GM12878 (cell line): ENCODE measurements at regions not wholly inside any gene's neighbourhood (a gene's known extent, or its start where the extent isn't known, plus 50 kb on each side); places are given as distances from the start of the nearest gene placed in this dataset.

Experiments used
- ATAC-seq: fragments of 200-7000 bp; cut with Tn5 transposase; 3 replicates; pipeline ENCODE4 v1.9.1; 2020; ENCODE audit warnings: mild to moderate bottlenecking, moderate library complexity
- BruUV-seq: library from RNA; stranded (reverse); fragments of 400-500 nt; replicated peaks from 2 replicates; lab custom pipeline; 2021; lab: Mats Ljungman, UMichigan
- CTCF ChIA-PET: fragments of 300-600 bp; sonication (Branson Sonifier 250); formaldehyde crosslinking; extraction: SDS; loops from one replicate; lab custom pipeline; 2021; ENCODE audit warnings: inconsistent platforms; lab: Yijun Ruan, JAX
- POLR2A ChIA-PET: fragments of 350-600 bp; formaldehyde crosslinking; extraction: SDS; loops from one replicate; lab custom pipeline; 2021; ENCODE audit warnings: inconsistent platforms; lab: Charles Lee
- RAD21 ChIA-PET: fragments of 300-600 bp; sonication (Branson Sonifier 250); formaldehyde crosslinking; loops from one replicate; lab custom pipeline; 2023; ENCODE audit warnings: antibody characterized with exemption; ENCODE audit not compliant: unreplicated experiment; lab: Charles Lee
- SMC1A ChIA-PET: fragments of 300-600 bp; sonication (Branson Sonifier 250); formaldehyde crosslinking; loops from one replicate; lab custom pipeline; 2023; ENCODE audit not compliant: unreplicated experiment, uncharacterized antibody; lab: Charles Lee
- DNase-seq: peaks from one replicate; pipeline ENCODE4 v3.0.0-alpha.2; 2011; ENCODE audit warnings: low read depth, low spot score
- FAIRE-seq: peaks from 3 replicates; lab custom pipeline; 2011; peaks lifted over from hg19 to GRCh38; lab: Jason Lieb, UNC
- H2AFZ ChIP-seq: 2 replicates; pipeline ENCODE4 v1.6.0; 2011; ENCODE audit warnings: low read depth, low read length, control low read depth; ENCODE audit not compliant: control insufficient read depth
- H3K27ac ChIP-seq: 2 replicates; pipeline ENCODE4 v1.5.1; 2011; ENCODE audit warnings: control low read depth; ENCODE audit not compliant: control insufficient read depth, insufficient read depth
- H3K27me3 ChIP-seq, 2 experiments: replicated peaks in 1 of 2; 2 replicates each; pipeline versions ENCODE4 v1.6.0 to v1.6.1; 2011; ENCODE audit warnings: low read length in 1 of 2; ENCODE audit not compliant: control insufficient read depth in 2 of 2, insufficient read depth in 2 of 2
- H3K36me3 ChIP-seq, 2 experiments: 2 replicates each; pipeline ENCODE4 v1.5.1; 2011; ENCODE audit warnings: low read length in 1 of 2; ENCODE audit not compliant: control insufficient read depth in 2 of 2, insufficient read depth in 2 of 2
- H3K4me1 ChIP-seq: 2 replicates; pipeline ENCODE4 v1.6.1; 2011; ENCODE audit warnings: mild to moderate bottlenecking, low read length, moderate library complexity, mixed read lengths; ENCODE audit not compliant: control insufficient read depth, insufficient read depth
- H3K4me2 ChIP-seq: 2 replicates; pipeline ENCODE4 v1.6.0; 2011; ENCODE audit warnings: control low read depth; ENCODE audit not compliant: control insufficient read depth, insufficient read depth
- H3K4me3 ChIP-seq: fragments of 200-600 bp; sonication (generic); 2 replicates; pipeline ENCODE4 v1.5.1; 2016
- H3K79me2 ChIP-seq: 2 replicates; pipeline ENCODE4 v1.6.0; 2011; ENCODE audit warnings: low read length; ENCODE audit not compliant: control insufficient read depth, insufficient read depth
- H3K9ac ChIP-seq: 2 replicates; pipeline ENCODE4 v1.8.0; 2011; ENCODE audit warnings: low read length, control low read depth, mixed read lengths; ENCODE audit not compliant: control insufficient read depth, insufficient read depth
- H3K9me3 ChIP-seq: replicated peaks from 3 replicates; pipeline ENCODE4 v1.5.1; 2011; ENCODE audit warnings: mild to moderate bottlenecking, low read length; ENCODE audit not compliant: control insufficient read depth, insufficient read depth
- H4K20me1 ChIP-seq: 2 replicates; pipeline ENCODE4 v1.6.0; 2011; ENCODE audit not compliant: control insufficient read depth, insufficient read depth
- BACH1 ChIP-seq: fragments of 450-650 bp; IDR thresholded peaks from 2 replicates; pipeline ENCODE4 v1.6.1; 2017; ENCODE audit warnings: mild to moderate bottlenecking, borderline replicate concordance
- CBFB ChIP-seq: IDR thresholded peaks from 2 replicates; pipeline ENCODE4 v1.6.1; 2016; ENCODE audit warnings: antibody characterized with exemption, low read depth
- CHD1 ChIP-seq: IDR thresholded peaks from 2 replicates; pipeline ENCODE4 v1.6.1; 2012; ENCODE audit warnings: low read depth, low read length, improper control_type of control experiment
- EP300 ChIP-seq, 2 experiments: fragments of 150-350 bp in 1 of 2; IDR thresholded peaks; 2 replicates each; pipeline ENCODE4 v1.6.1; 2011 to 2012; ENCODE audit warnings: low read depth in 2 of 2, low read length in 2 of 2, borderline replicate concordance in 1 of 2, improper control_type of control experiment in 1 of 2, inconsistent platforms in 1 of 2; ENCODE audit not compliant: control insufficient read depth in 1 of 2
- HDAC2 ChIP-seq: fragments of 200-600 bp; sonication (generic); IDR thresholded peaks from 2 replicates; pipeline ENCODE4 v1.6.1; 2017
- MXI1 ChIP-seq: fragments of 150-350 bp; IDR thresholded peaks from 2 replicates; pipeline ENCODE4 v1.6.1; 2011; ENCODE audit warnings: low read depth, mild to moderate bottlenecking, inconsistent platforms, low read length, improper control_type of control experiment
- MYC ChIP-seq: IDR thresholded peaks from 2 replicates; pipeline ENCODE4 v1.6.1; 2011; ENCODE audit warnings: mild to moderate bottlenecking, low read length, moderate library complexity, inconsistent platforms; ENCODE audit not compliant: insufficient read depth, insufficient replicate concordance, insufficient read length, severe bottlenecking
- POLR2AphosphoS2 ChIP-seq: IDR thresholded peaks from 2 replicates; pipeline ENCODE4 v1.6.1; 2011; ENCODE audit warnings: low read depth, mild to moderate bottlenecking, low read length, improper control_type of control experiment, moderate library complexity
- SP1 ChIP-seq: IDR thresholded peaks from one replicate; pipeline ENCODE4 v1.6.1; 2011; ENCODE audit warnings: low read depth, low read length
- STAT1 ChIP-seq: fragments of 450-650 bp; conservative IDR thresholded peaks from 2 replicates; pipeline ENCODE4 v1.6.1; 2014; ENCODE audit warnings: antibody characterized with exemption, mild to moderate bottlenecking
- TAF1 ChIP-seq: IDR thresholded peaks from 2 replicates; pipeline ENCODE4 v1.6.1; 2011; ENCODE audit warnings: mild to moderate bottlenecking, low read depth, low read length, borderline replicate concordance
- YY1 ChIP-seq: IDR thresholded peaks from 2 replicates; pipeline ENCODE4 v1.6.1; 2011; ENCODE audit warnings: low read depth, mild to moderate bottlenecking, low read length
- ZNF217 ChIP-seq: fragments of 450-650 bp; IDR thresholded peaks from 2 replicates; pipeline ENCODE4 v1.6.1; 2017; ENCODE audit warnings: antibody characterized with exemption, mild to moderate bottlenecking
- WGBS: methylation state at CpG from one replicate; pipeline ENCODE4 v1.1.6; 2016; ENCODE audit warnings: low lambda C conversion rate; ENCODE audit not compliant: insufficient replicate concordance, insufficient coverage; ENCODE audit errors: missing lambda C conversion rate; 5-methylcytosine and 5-hydroxymethylcytosine counted together
- in situ Hi-C: fragments of 300-500 bp; cut with MboI; formaldehyde crosslinking; loops from 9 replicates; pipeline ENCODE4 v1.14.3; 2018; ENCODE audit warnings: mixed read lengths
- intact Hi-C: fragments of 100-400 bp; cut with micrococcal nuclease; formaldehyde crosslinking; loops from one replicate; pipeline ENCODE4 v1.14.2; 2022; ENCODE audit not compliant: unreplicated experiment

DNA sequence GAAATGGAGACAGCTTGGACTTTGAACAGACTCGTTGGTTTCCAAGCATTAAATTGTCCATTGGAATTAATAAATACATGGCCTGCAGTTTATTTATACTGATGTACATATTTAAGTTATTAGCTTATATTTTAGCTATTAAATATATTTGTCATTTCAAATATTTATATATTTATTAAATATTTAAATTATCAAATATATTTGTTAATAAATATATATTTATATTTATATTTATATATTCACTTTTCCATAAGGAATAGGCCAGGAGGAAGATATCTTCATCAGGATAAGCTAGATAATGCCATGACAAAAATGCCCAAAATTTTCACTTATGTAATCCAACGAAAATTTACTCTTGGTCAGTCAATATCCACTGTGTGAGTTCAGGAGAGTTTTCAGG is 229.9 kb downstream of the ZNF608 start:
- SMC1A ChIA-PET, result interaction anchor here (0.6 to 1.6 kb wide), 2 partner anchors 12 to 819 kb away, joined by 3 read pairs; no protein-coding TSS in a partner anchor
- H3K27me3 ChIP-seq, result no peaks in the 10 kb centered on the region
- no TSS peak for BruUV-seq
- POLR2A ChIA-PET, result no interaction called here
- H4K20me1 ChIP-seq, result no peaks in the 10 kb centered on the region
- CTCF ChIA-PET, result no interaction called here
- in situ Hi-C loops (no loop called here), intact Hi-C loops (no loop called here)
- H3K27ac ChIP-seq, result no peak overlapping the region
- H3K9me3 ChIP-seq, result no peaks in the 10 kb centered on the region
- peaks cover 8% of the 10 kb centered on the region for H3K4me1 ChIP-seq
- DNase-seq, result no peak
- H3K4me3 ChIP-seq, result no peak overlapping the region
- FAIRE-seq, result no peak
- H3K79me2 ChIP-seq, result no peaks in the 10 kb centered on the region
- RAD21 ChIA-PET, result no interaction called here
- no peaks in the 10 kb centered on the region for H3K36me3 ChIP-seq
- H3K4me2 ChIP-seq, result no peak overlapping the region
- H3K9ac ChIP-seq, result no peak overlapping the region
- no peak for TF ChIP-seq STAT1
- TF ChIP-seq MXI1, result no peak
- no peak for TF ChIP-seq BACH1
- ATAC-seq, result no peak
- WGBS, result 24% methylated on average over 2 of the region's 2 CpGs
- no peak overlapping the region for H2AFZ ChIP-seq

DNA sequence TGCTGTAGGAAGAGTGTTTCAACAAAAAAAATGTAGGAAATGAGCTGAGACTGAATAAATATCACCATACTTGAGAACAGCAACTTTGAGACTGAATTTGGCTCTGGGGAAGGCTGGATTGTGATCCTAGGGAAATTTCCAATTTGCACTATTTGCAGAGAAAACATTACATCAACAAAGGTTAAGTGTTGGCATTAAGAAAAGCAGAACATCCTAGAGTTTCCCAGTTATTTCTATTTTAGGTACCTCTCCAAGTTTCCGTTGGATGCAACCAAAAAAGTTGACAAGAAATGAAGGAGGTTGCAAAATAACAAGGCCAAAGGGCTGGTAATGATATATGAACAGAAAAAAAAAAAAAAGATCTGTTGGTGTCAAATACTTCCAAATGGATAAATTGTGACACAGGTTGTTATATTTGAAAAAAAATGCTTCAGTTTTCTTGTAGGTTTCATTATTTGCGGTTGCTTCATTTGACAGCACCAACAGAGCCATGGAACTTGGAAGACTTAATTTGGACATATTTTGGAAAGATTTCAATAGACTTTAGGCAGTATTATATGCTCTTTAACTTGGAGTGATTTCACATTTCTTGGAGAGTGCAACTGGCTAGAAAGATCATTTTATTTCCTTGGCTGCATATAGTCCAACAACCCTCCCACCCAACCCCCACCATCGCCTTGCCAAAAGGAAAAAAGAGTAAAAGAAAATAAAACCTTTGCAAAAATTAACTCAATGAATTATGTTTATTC is 230.8 kb downstream of the ZNF608 start:
- RAD21 ChIA-PET, result no interaction called here
- in situ Hi-C loops, result no loop called here
- no peak for DNase-seq
- TF ChIP-seq TAF1 (no peak), CBFB (no peak), MYC (no peak), SP1 (no peak), EP300 (IDR thresholded peaks at IDR 0.05; ENCODE audit: borderline replicate concordance in 1 of 2, control insufficient read depth in 1 of 2, low read depth in 2 of 2, low read length in 2 of 2) (no peak), MXI1 (no peak), CHD1 (no peak), POLR2AphosphoS2 (no peak), YY1 (no peak), HDAC2 (no peak), ZNF217 (no peak)
- TF ChIP-seq, all 136 proteins: peak for 0
- 48% methylated on average over 2 of the region's 3 CpGs for WGBS
- Histone ChIP-seq H3K4me3 (no peak overlapping the region), H3K27ac (no peak overlapping the region), H3K4me2 (no peak overlapping the region), H3K36me3 (no peaks in the 10 kb centered on the region), H4K20me1 (no peaks in the 10 kb centered on the region), H3K79me2 (no peaks in the 10 kb centered on the region), H2AFZ (no peak overlapping the region), H3K9me3 (no peaks in the 10 kb centered on the region), H3K9ac (no peak overlapping the region), H3K4me1 (peaks cover 8% of the 10 kb centered on the region), H3K27me3 (no peaks in the 10 kb centered on the region)
- ChIA-PET POLR2A (no interaction called here), SMC1A (interaction anchor here (1.6 kb wide), 1 partner anchor 12 kb away, joined by 3 read pairs; no protein-coding TSS in a partner anchor), CTCF (no interaction called here)
- ATAC-seq (no peak), FAIRE-seq (no peak)
- intact Hi-C loops, result no loop called here
- BruUV-seq, result no TSS peak
